ENCODE measurements at regions not wholly inside any gene's neighbourhood (a gene's known extent, or its start where the extent isn't known, plus 50 kb on each side); places are given as distances from the start of the nearest gene placed in this dataset.

GRCh38 chr3:13716540-13717221, 163.2 kb downstream of the WNT7A start:
- Histone ChIP-seq H3K27ac (ENCODE audit: insufficient read length, low read depth, low read length) (no peak overlapping the region), H2BK120ac (ENCODE audit: low read depth, low read length, poor library complexity, severe bottlenecking) (no peak overlapping the region), H4K20me1 (ENCODE audit: control insufficient read depth, insufficient read depth, insufficient read length) (no peaks in the 10 kb centered on the region), H2BK15ac (ENCODE audit: low read depth, low read length) (no peak overlapping the region), H4K91ac (ENCODE audit: insufficient read length, low read depth, low read length) (no peak overlapping the region), H3K79me1 (ENCODE audit: insufficient read depth, low read depth, low read length, poor library complexity, severe bottlenecking) (no peaks in the 10 kb centered on the region), H2BK20ac (ENCODE audit: low read depth, low read length, poor library complexity, severe bottlenecking) (no peak overlapping the region), H4K5ac (ENCODE audit: insufficient read length, low read depth, low read length) (no peak overlapping the region), H3K4me2 (ENCODE audit: insufficient read depth, insufficient read length, low read length) (no peak overlapping the region), H3K18ac (ENCODE audit: insufficient read length, low read depth, low read length) (no peak overlapping the region), H3K4ac (ENCODE audit: low read depth, low read length) (no peak overlapping the region), H2AK5ac (ENCODE audit: insufficient read length, low read length) (no peak overlapping the region), H3K4me1 (ENCODE audit: insufficient read depth, low read length) (peaks cover 5% of the 10 kb centered on the region; the same call in 1 of the 2 replicates), H4K8ac (replicated peaks; ENCODE audit: insufficient read length, low read depth, low read length) (no peak overlapping the region), H3K56ac (ENCODE audit: insufficient read length, low read depth, low read length) (no peak overlapping the region), H3K23me2 (ENCODE audit: insufficient read length, low read depth, low read length, poor library complexity, severe bottlenecking) (no peaks in the 10 kb centered on the region), H3K23ac (ENCODE audit: insufficient read length, low read depth, low read length) (no peak overlapping the region), H2AFZ (ENCODE audit: low read length) (no peak overlapping the region), H3K9ac (ENCODE audit: extremely low read depth, insufficient read length, low read length) (no peak overlapping the region), H3K79me2 (ENCODE audit: insufficient read depth, low read length) (no peaks in the 10 kb centered on the region), H3K9me3 (ENCODE audit: control insufficient read depth, low read depth, low read length) (no peaks in the 10 kb centered on the region), H3T11ph (ENCODE audit: low read length) (no peak overlapping the region), H2BK12ac (ENCODE audit: insufficient read length, low read depth, low read length) (no peak overlapping the region), H2BK5ac (ENCODE audit: insufficient read length, low read length) (no peak overlapping the region), H3K27me3 (ENCODE audit: insufficient read depth, low read length) (no peaks in the 10 kb centered on the region), H3K14ac (ENCODE audit: insufficient read depth, low read length) (no peak overlapping the region)
- H3K9me3 Mint-ChIP-seq = peaks cover 25 to 29% of the 10 kb centered on the region in 2 experiments
- peaks cover 17% of the 10 kb centered on the region for H3K27me3 Mint-ChIP-seq (ENCODE audit: low read depth)
- DNase-seq = peak; percentile 13
- no CpG with 5 or more reads among the region's 7 CpGs for WGBS (ENCODE audit: extremely low coverage, insufficient read length, low lambda C conversion rate)
- H3K4me1 Mint-ChIP-seq = peaks cover 13 to 18% of the 10 kb centered on the region in 2 experiments
- no peak overlapping the region; a peak in 1 of 7 replicates for H3K27ac Mint-ChIP-seq
- no peak overlapping the region for H3K4me3 Mint-ChIP-seq
- H3K36me3 Mint-ChIP-seq (ENCODE audit: insufficient read depth in 1 of 3, low read depth in 3 of 3) = peaks cover 0 to 8% (median 5%) of the 10 kb centered on the region in 3 experiments; a peak in 4 of 7 replicates
- TF ChIP-seq CTCF (conservative IDR thresholded peaks at IDR 0.05) = no peak

Data from H9 (cell line).